H1 (cell line): ENCODE measurements at regions not wholly inside any gene's neighbourhood (a gene's known extent, or its start where the extent isn't known, plus 50 kb on each side); places are given as distances from the start of the nearest gene placed in this dataset.

Experiments
- CTCF ChIA-PET: fragments of 300-600 bp; sonication (Branson Sonifier 250); formaldehyde crosslinking; loops from one replicate; lab custom pipeline; 2021; ENCODE audit not compliant: partially characterized antibody; lab: Charles Lee
- POLR2A ChIA-PET: fragments of 300-600 bp; sonication (Branson Sonifier 250); formaldehyde crosslinking; loops from one replicate; lab custom pipeline; 2021; ENCODE audit warnings: inconsistent platforms; ENCODE audit not compliant: partially characterized antibody; lab: Charles Lee
- DNase-seq, 2 experiments: peaks; one replicate each; pipeline versions ENCODE4 v3.0.0 to v3.0.0-alpha.2; 2010 to 2022; ENCODE audit warnings: low spot score in 2 of 2, low read depth in 1 of 2, mixed read lengths in 1 of 2
- FAIRE-seq: peaks from 2 replicates; lab custom pipeline; 2011; peaks lifted over from hg19 to GRCh38; lab: Jason Lieb, UNC
- H2AFZ ChIP-seq: 2 replicates; pipeline ENCODE4 v1.8.1; 2012; ENCODE audit warnings: low read length, inconsistent platforms
- H2AK5ac ChIP-seq: 2 replicates; pipeline ENCODE4 v1.6.1; 2013; ENCODE audit warnings: low read depth, low read length
- H2BK120ac ChIP-seq: replicated peaks from 2 replicates; pipeline ENCODE3; 2013; ENCODE audit warnings: low read depth, low read length, inconsistent platforms
- H2BK12ac ChIP-seq: 2 replicates; pipeline ENCODE4 v1.6.1; 2013; ENCODE audit warnings: low read depth, low read length
- H2BK15ac ChIP-seq: 2 replicates; pipeline ENCODE4 v1.6.1; 2013; ENCODE audit warnings: low read length
- H2BK20ac ChIP-seq: 2 replicates; pipeline ENCODE4 v1.6.1; 2013; ENCODE audit warnings: low read length
- H2BK5ac ChIP-seq: 2 replicates; pipeline ENCODE4 v1.6.1; 2013; ENCODE audit warnings: low read depth, low read length
- H3K14ac ChIP-seq: 2 replicates; pipeline ENCODE4 v1.6.1; 2013; ENCODE audit warnings: inconsistent platforms; ENCODE audit not compliant: insufficient read length
- H3K18ac ChIP-seq: 2 replicates; pipeline ENCODE4 v1.6.1; 2013; ENCODE audit warnings: low read length; ENCODE audit errors: extremely low read depth
- H3K23ac ChIP-seq: 2 replicates; pipeline ENCODE4 v1.6.1; 2013; ENCODE audit warnings: inconsistent platforms; ENCODE audit not compliant: insufficient read length
- H3K23me2 ChIP-seq: 2 replicates; pipeline ENCODE4 v1.6.1; 2013; ENCODE audit warnings: low read depth, low read length
- H3K27ac ChIP-seq: 2 replicates; pipeline ENCODE4 v1.6.1; 2011; ENCODE audit warnings: low read depth, low read length, inconsistent platforms
- H3K27me3 ChIP-seq, 4 experiments: replicated peaks in 1 of 4; 1 replicate in 1 of 4; 2 replicates in 3 of 4; pipeline versions ENCODE4 v1.6.1 to v1.8.1; 2011 to 2013; ENCODE audit warnings: low read length in 3 of 4, mild to moderate bottlenecking in 3 of 4, inconsistent platforms in 2 of 4, mixed read lengths in 2 of 4, moderate library complexity in 1 of 4; ENCODE audit not compliant: control insufficient read depth in 3 of 4, insufficient read depth in 3 of 4; ENCODE audit errors: extremely low read depth in 1 of 4
- H3K36me3 ChIP-seq, 4 experiments: 2 replicates each; pipeline versions ENCODE4 v1.6.1 to v1.8.1; 2011 to 2013; ENCODE audit warnings: mild to moderate bottlenecking in 4 of 4, low read length in 3 of 4, moderate library complexity in 2 of 4, control low read depth in 1 of 4, inconsistent platforms in 1 of 4; ENCODE audit not compliant: insufficient read depth in 4 of 4, control insufficient read depth in 2 of 4
- H3K4ac ChIP-seq: replicated peaks from 2 replicates; pipeline ENCODE3; 2013; ENCODE audit warnings: low read length, low read depth, mixed read lengths, inconsistent platforms; ENCODE audit not compliant: insufficient read length
- H3K4me1 ChIP-seq, 4 experiments: replicated peaks in 1 of 4; 1 replicate in 1 of 4; 2 replicates in 3 of 4; pipeline versions ENCODE4 v1.6.1 to v1.8.1; 2011 to 2013; ENCODE audit warnings: low read length in 3 of 4, inconsistent platforms in 2 of 4, mixed read lengths in 1 of 4; ENCODE audit not compliant: insufficient read depth in 4 of 4, control insufficient read depth in 3 of 4
- H3K4me2 ChIP-seq, 2 experiments: 2 replicates each; pipeline versions ENCODE4 v1.6.1 to v1.8.1; 2011 to 2013; ENCODE audit warnings: low read depth in 2 of 2, low read length in 2 of 2, control low read depth in 1 of 2, inconsistent platforms in 1 of 2, mild to moderate bottlenecking in 1 of 2; ENCODE audit not compliant: insufficient read depth in 1 of 2
- H3K4me3 ChIP-seq, 4 experiments: fragments of 200-600, 300-600 bp in 1 of 4; sonication (generic), shearing (Covaris generic), sonication (Bioruptor Twin) in 1 of 4; 2 replicates each; pipeline versions ENCODE4 v1.5.1 to v1.8.1; 2011 to 2016; ENCODE audit warnings: low read length in 4 of 4, low read depth in 3 of 4, control low read depth in 2 of 4, inconsistent platforms in 2 of 4, mild to moderate bottlenecking in 2 of 4, mixed read lengths in 1 of 4, moderate library complexity in 1 of 4; ENCODE audit not compliant: insufficient read depth in 2 of 4; ENCODE audit errors: extremely low read depth in 1 of 4
- H3K56ac ChIP-seq: replicated peaks from 2 replicates; pipeline ENCODE3; 2013; ENCODE audit warnings: low read depth, mild to moderate bottlenecking, mixed read lengths, low read length, inconsistent platforms; ENCODE audit not compliant: insufficient read length
- H3K79me1 ChIP-seq: 2 replicates; pipeline ENCODE4 v1.6.1; 2013; ENCODE audit warnings: low read depth, low read length, control low read depth
- H3K79me2 ChIP-seq, 2 experiments: 2 replicates each; pipeline versions ENCODE4 v1.6.1 to v1.8.1; 2012 to 2013; ENCODE audit warnings: low read length in 2 of 2, mild to moderate bottlenecking in 2 of 2, inconsistent platforms in 1 of 2; ENCODE audit not compliant: insufficient read depth in 2 of 2, control insufficient read depth in 1 of 2
- H3K9ac ChIP-seq, 4 experiments: replicated peaks in 1 of 4; 1 replicate in 1 of 4; 2 replicates in 3 of 4; pipeline versions ENCODE4 v1.6.1 to v1.8.1; 2011 to 2013; ENCODE audit warnings: low read depth in 3 of 4, low read length in 3 of 4, control low read depth in 2 of 4, mild to moderate bottlenecking in 2 of 4, moderate library complexity in 2 of 4, inconsistent platforms in 1 of 4; ENCODE audit errors: extremely low read depth in 1 of 4
- H3K9me3 ChIP-seq, 2 experiments: 2 replicates each; pipeline versions ENCODE4 v1.6.1 to v1.8.1; 2012 to 2013; ENCODE audit warnings: mild to moderate bottlenecking in 2 of 2, moderate library complexity in 2 of 2, control low read depth in 1 of 2, inconsistent platforms in 1 of 2, low read depth in 1 of 2, low read length in 1 of 2, mixed read lengths in 1 of 2; ENCODE audit not compliant: insufficient read depth in 2 of 2
- H4K20me1 ChIP-seq, 2 experiments: replicated peaks in 1 of 2; 2 replicates each; pipeline versions ENCODE3 to v1.8.1; 2011 to 2013; ENCODE audit warnings: inconsistent platforms in 2 of 2, low read length in 2 of 2, mild to moderate bottlenecking in 1 of 2; ENCODE audit not compliant: insufficient read depth in 2 of 2, control insufficient read depth in 1 of 2
- H4K5ac ChIP-seq: 2 replicates; pipeline ENCODE4 v1.6.1; 2013; ENCODE audit warnings: low read length, low read depth, mixed read lengths, inconsistent platforms; ENCODE audit not compliant: insufficient read length
- H4K8ac ChIP-seq: 2 replicates; pipeline ENCODE4 v1.8.0; 2013; ENCODE audit warnings: mild to moderate bottlenecking, moderate library complexity, low read length, inconsistent platforms; ENCODE audit not compliant: insufficient read depth; ENCODE audit errors: extremely low read depth
- H4K91ac ChIP-seq: replicated peaks from 2 replicates; pipeline ENCODE3; 2013; ENCODE audit warnings: low read length, mixed read lengths, inconsistent platforms; ENCODE audit not compliant: insufficient read length
- ATF2 ChIP-seq: IDR thresholded peaks from 2 replicates; pipeline ENCODE4 v1.6.1; 2012; ENCODE audit warnings: low read length, inconsistent platforms
- CBX5 ChIP-seq: fragments of 300-800, 300-1000 bp; sonication (generic); IDR thresholded peaks from 2 replicates; pipeline ENCODE4 v1.7.1; 2016; ENCODE audit warnings: antibody characterized with exemption, low read length, low read depth
- CHD2 ChIP-seq: IDR thresholded peaks from 2 replicates; pipeline ENCODE4 v1.6.1; 2012; ENCODE audit warnings: low read length, improper control_type of control experiment
- FOSL1 ChIP-seq: IDR thresholded peaks from 2 replicates; pipeline ENCODE4 v1.6.1; 2011; ENCODE audit warnings: mild to moderate bottlenecking, low read depth, low read length, moderate library complexity; ENCODE audit not compliant: insufficient read depth
- HDAC2 ChIP-seq, 2 experiments: fragments of 300-600 bp in 1 of 2; sonication (generic) in 1 of 2; IDR thresholded peaks; 2 replicates each; pipeline ENCODE4 v1.6.1; 2011 to 2012; ENCODE audit warnings: low read depth in 2 of 2, low read length in 2 of 2, mild to moderate bottlenecking in 2 of 2, moderate library complexity in 2 of 2, borderline replicate concordance in 1 of 2, inconsistent platforms in 1 of 2
- NANOG ChIP-seq: IDR thresholded peaks from 2 replicates; pipeline ENCODE4 v1.6.1; 2011; ENCODE audit warnings: low read length, low read depth, mild to moderate bottlenecking, inconsistent platforms; ENCODE audit not compliant: insufficient read depth, poor library complexity, severe bottlenecking
- POLR2A ChIP-seq, 2 experiments: IDR thresholded peaks; 1 replicate in 1 of 2; 2 replicates in 1 of 2; pipeline ENCODE4 v1.6.1; 2011; ENCODE audit warnings: low read depth in 2 of 2, low read length in 2 of 2, mild to moderate bottlenecking in 2 of 2; ENCODE audit errors: control extremely low read depth in 1 of 2
- RFX5 ChIP-seq: IDR thresholded peaks from 2 replicates; pipeline ENCODE4 v1.6.1; 2011; ENCODE audit warnings: low read depth, low read length, improper control_type of control experiment, borderline replicate concordance
- WGBS, 2 experiments: shearing (Covaris generic) in 1 of 2; methylation state at CpG; one replicate each; pipeline versions ENCODE4 v1.1.6 to v1.1.7; 2013 to 2015; ENCODE audit warnings: low lambda C conversion rate in 2 of 2, mixed read lengths in 2 of 2, inconsistent platforms in 1 of 2, low coverage in 1 of 2, missing lambda C conversion rate in 1 of 2; ENCODE audit not compliant: insufficient replicate concordance in 2 of 2, insufficient coverage in 1 of 2, insufficient read length in 1 of 2; ENCODE audit errors: extremely low coverage in 1 of 2, missing lambda C conversion rate in 1 of 2; 5-methylcytosine and 5-hydroxymethylcytosine counted together

- no peak overlapping the region for H4K91ac ChIP-seq
- H3K79me1 ChIP-seq = no peaks in the 10 kb centered on the region
- H3K9ac ChIP-seq = no peak overlapping the region
- no peak overlapping the region for H3K23ac ChIP-seq
- no peak overlapping the region for H4K5ac ChIP-seq
- 87% methylated on average over 2 of the region's 2 CpGs; no CpG with 5 or more reads in 1 of the 2 experiments for WGBS, 2 experiments
- no peak overlapping the region for H3K27ac ChIP-seq
- H3K27me3 ChIP-seq = 0 out of 7 replicates have a peak, but pooled peaks cover 0 to 2% (median 0%) of the 10 kb centered on the region in 4 experiments
- H3K4ac ChIP-seq = no peak overlapping the region
- H2BK5ac ChIP-seq = no peak overlapping the region
- H2BK120ac ChIP-seq = no peak overlapping the region
- no peak overlapping the region for H2BK12ac ChIP-seq
- H2AK5ac ChIP-seq = no peak overlapping the region
- no peak overlapping the region for H2AFZ ChIP-seq
- H3K56ac ChIP-seq = no peak overlapping the region
- DNase-seq (no peak), FAIRE-seq (no peak)
- H2BK15ac ChIP-seq = no peak overlapping the region
- H3K9me3 ChIP-seq = peaks cover 77 to 81% of the 10 kb centered on the region in 2 experiments
- no peaks in the 10 kb centered on the region for H3K4me1 ChIP-seq
- H3K4me3 ChIP-seq = no peak overlapping the region
- no peaks in the 10 kb centered on the region for H4K20me1 ChIP-seq
- H2BK20ac ChIP-seq = no peak overlapping the region
- no peak overlapping the region for H3K14ac ChIP-seq
- no peaks in the 10 kb centered on the region for H3K79me2 ChIP-seq
- no peaks in the 10 kb centered on the region for H3K23me2 ChIP-seq
- CTCF ChIA-PET = no interaction called here
- POLR2A ChIA-PET = no interaction called here
- H3K36me3 ChIP-seq = no peaks in the 10 kb centered on the region
- no peak overlapping the region for H4K8ac ChIP-seq
- no peak overlapping the region for H3K18ac ChIP-seq
- TF ChIP-seq CHD2 (no peak), FOSL1 (no peak), RFX5 (no peak), CBX5 (no peak), HDAC2 (IDR thresholded peaks at IDR 0.05; ENCODE audit: borderline replicate concordance in 1 of 2, low read depth in 2 of 2, low read length in 2 of 2) (no peak), ATF2 (no peak), POLR2A (IDR thresholded peaks at IDR 0.05; ENCODE audit: control extremely low read depth in 1 of 2, low read depth in 2 of 2, low read length in 2 of 2) (no peak), NANOG (no peak)
- no peak overlapping the region for H3K4me2 ChIP-seq
These were observed 1721.6 kb downstream of the TP53TG3F start for GRCh38 chr16:35180970-35181369.
